Epidermal melanocyte (primary cell): ENCODE measurements at regions not wholly inside any gene's neighbourhood (a gene's known extent, or its start where the extent isn't known, plus 50 kb on each side); places are given as distances from the start of the nearest gene placed in this dataset.

ENCODE experiments used
- DNase-seq: peaks from one replicate; pipeline ENCODE4 v3.0.0; 2011; ENCODE audit warnings: low spot score; ENCODE audit not compliant: insufficient read length

DNA sequence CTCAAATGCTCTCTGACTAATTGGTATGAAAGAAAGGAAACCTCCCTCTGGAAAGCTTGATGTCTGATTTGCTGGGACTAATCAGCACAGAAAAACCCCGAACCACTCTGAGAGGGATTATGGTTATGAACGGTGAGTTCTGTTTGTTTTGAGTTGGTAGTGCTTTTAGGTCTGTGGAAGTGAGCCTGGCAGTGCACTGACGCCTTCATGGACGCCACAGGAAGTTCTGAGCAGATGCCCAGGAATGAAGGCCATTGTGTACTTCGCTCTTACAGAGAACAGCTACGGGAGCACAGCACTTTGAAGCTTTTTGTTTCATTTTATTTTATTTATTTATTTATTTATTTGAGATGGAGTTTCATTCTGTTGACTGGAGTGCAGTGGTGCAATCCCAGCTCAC, 754.1 kb downstream of the QKI start:
- no peak for DNase-seq

DNA sequence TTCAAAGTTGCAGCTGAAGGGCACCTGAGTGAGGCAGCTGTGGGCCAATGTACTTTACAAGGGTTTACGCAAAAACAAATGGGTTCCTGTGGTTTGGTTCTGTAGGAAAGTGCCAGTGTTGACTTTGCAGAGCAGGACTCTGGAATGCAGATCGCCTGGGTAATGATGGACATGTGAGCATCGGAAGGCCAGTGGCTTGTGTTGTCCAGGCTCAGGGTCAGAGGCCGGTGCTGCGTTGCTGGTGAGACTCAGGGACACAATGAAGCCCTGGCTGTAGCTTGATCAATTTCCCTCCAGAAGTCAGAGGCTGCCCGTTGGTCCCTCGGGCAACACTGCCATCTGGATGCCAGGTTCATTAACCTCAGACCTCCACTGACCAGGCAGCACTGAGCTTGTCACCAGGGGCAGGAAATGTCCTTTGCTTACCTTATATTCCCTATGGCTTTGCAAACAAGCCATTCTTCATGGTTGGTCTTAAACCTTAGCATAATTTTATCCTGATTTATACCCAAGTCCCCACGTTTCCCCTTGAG, 753.4 kb downstream of the QKI start:
- DNase-seq: no peak

DNA sequence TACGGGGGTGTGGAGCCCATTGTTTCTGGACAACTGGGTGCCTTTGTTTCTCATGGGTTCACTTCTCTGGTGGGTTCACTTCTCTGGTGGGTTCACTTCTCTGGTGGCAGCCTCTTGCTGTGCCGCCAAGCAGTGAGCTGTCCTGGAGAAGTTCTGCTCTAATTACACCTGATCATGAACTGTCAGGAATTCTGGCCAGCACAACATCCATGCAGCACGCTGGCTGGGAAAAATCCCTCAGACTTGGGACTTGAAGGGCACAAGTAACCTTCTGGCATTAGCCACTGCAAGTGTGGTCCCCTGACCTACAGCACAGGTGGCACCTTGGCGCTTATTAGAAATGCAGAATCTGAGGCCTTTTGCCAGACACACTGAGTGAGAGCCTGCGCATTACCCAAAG, 752.5 kb downstream of the QKI start:
- DNase-seq: no peak

- DNase-seq: no peak
Observed at GRCh38 chr6:164166515-164166914, 752.0 kb downstream of the QKI start.

DNA sequence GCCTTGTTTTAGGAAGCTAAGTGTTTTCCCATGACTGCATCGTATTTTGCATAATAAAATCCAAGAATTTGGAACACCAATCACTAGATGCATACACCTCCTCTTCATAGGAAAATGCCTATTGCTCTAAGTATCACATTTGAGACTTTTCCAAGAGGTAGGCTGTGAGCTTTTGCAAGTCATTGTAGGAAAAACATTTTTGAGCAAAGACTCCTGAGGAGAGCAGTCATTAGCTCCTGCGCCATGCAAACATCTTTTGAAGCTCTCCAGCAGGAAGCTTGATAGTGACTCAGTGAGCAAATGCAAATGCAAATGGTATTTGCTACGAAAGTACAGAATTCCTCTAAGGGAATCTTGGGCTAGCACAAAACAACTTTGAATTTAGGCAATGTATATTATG, 750.4 kb downstream of the QKI start:
- DNase-seq: no peak

GRCh38 chr6:164163239-164163638, 748.7 kb downstream of the QKI start:
- DNase-seq: no peak

DNA sequence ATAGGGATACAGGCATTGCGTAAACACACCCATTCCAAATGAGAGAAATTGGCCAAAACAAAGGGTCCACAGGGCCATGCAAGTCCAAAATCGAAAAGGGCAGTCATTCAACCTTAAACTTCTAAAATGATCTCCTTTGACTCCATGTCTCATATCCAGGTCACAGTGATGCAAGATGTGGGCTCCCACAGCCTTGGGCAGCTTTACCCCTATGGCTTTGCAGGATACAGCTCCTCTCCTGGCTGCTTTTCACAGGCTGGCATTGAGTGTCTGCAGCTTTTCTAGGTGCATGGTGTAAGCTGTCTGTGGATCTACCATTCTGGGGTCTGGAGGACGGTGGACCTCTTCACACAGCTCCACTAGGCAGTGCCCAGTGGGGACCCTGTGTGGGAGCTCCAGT, 744.5 kb downstream of the QKI start:
- no peak for DNase-seq

GRCh38 chr6:164154588-164154987, 740.1 kb downstream of the QKI start:
- no peak for DNase-seq

DNA sequence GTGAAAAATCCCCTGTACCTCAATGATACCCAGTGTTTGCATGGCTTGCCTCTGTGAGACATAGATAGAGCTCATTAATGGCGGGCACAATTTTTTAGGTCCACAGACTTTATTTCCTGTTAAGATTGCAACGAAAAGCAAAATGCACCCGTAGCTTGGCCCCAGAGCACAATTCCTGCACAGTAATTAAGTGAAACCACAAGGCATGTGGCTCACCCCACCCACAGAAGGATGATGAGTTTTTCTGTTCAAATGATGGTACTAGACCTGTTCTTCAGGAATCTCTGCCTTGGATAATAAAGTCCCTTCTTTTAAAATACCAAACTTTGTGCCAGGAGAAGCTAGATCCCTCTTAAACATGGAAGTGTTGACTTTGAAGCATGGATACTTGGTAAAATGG, 738.1 kb downstream of the QKI start:
- no peak for DNase-seq

GRCh38 chr6:164151161-164152120, 736.9 kb downstream of the QKI start:
- DNase-seq: no peak

- no peak for DNase-seq
Observed at GRCh38 chr6:164150232-164150631, 735.7 kb downstream of the QKI start.

- no peak for DNase-seq
Observed at GRCh38 chr6:164148788-164149187, 734.3 kb downstream of the QKI start.

- no peak for DNase-seq
Observed at GRCh38 chr6:164144316-164144715, 729.8 kb downstream of the QKI start.

DNA sequence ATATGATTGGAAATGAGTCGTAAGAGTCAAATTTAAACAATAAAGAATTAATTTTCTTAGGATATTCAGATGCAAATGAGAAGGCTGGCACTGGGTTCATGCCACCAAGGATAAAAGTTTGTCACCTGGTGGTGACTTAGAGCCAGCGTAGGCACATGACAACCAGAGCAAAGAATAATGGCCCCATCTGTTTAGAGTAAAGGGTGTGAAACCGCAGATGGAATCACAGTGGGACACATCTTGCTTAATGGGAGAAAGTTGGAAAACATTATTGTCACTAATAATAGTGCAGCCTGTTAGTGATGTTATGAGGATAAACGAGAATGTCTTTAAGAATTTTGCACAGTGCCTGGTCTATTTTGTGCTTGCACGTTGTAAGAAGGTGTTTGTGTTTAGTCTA, 727.8 kb downstream of the QKI start:
- DNase-seq: no peak

GRCh38 chr6:164135511-164136132, 721.1 kb downstream of the QKI start:
- DNase-seq: no peak

DNA sequence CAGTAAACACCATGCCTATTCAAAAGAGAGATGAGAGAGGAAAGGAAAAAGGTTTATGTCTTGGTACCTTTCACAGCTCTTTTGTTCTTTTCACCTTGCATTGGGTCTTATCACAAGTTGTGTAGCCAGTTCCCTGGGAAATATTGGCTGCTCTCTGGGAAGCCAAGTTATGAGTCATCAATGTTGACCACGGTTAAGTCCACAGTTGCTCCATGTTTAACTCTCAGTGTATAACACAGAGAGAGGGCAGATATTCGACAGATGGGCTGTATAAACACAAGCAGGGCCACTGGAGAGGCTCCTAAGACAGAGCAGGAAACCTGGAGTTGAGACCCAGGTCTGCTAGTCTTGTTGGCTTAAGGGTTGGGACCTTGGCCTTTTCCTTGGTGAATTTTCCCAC, 718.6 kb downstream of the QKI start:
- no peak for DNase-seq

GRCh38 chr6:164130585-164130984, 716.1 kb downstream of the QKI start:
- DNase-seq: no peak

GRCh38 chr6:164130151-164130550, 715.6 kb downstream of the QKI start:
- no peak for DNase-seq

GRCh38 chr6:164129218-164129617, 714.7 kb downstream of the QKI start:
- DNase-seq: no peak

DNA sequence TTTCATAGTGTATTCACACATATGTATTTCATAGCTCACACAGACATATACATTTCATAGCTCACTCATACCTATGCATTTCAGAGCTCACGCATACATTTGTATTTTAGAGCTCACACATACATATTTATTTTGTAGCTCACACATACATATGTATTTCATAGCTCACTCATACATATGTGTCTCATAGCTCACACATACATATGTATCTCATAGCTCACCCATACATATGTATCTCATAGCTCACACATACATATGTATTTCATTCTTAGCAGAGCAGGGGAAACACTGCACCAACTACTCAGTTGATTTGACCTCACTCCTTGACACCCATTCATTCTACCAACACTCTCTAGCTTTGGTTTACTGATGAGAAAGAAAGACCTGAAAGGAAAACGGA, 713.6 kb downstream of the QKI start:
- DNase-seq: no peak

GRCh38 chr6:164124986-164125385, 710.5 kb downstream of the QKI start:
- no peak for DNase-seq

DNA sequence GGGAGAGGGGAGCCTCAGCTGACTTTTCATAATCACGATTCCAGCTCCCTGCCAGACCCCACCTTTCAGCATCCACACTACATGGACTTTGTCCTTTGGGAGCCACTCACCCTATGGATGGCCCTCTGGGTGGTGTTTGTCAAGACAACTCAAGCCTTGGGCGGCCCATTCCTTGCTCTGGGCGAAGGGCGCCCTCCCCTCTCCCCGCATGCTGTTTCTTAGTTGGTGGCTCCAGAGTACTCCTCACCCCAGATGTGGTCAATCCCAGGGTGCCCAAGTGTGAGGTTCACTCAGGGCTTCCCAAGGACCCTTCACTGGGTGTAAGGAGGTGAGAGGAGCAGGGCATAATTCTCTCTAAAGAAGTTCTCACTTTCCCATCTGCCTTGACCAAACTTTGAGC, 710.0 kb downstream of the QKI start:
- no peak for DNase-seq

GRCh38 chr6:164122109-164122508, 707.6 kb downstream of the QKI start:
- DNase-seq: no peak
